GM18508 (cell line): ENCODE measurements at regions not wholly inside any gene's neighbourhood (a gene's known extent, or its start where the extent isn't known, plus 50 kb on each side); places are given as distances from the start of the nearest gene placed in this dataset.
A peak's percentile ranks its signal among the peaks of the same experiment; 100 is the strongest.

Experiments
- ATAC-seq: cut with Tn5 transposase; IDR thresholded peaks from one replicate; pipeline ENCODE4 v1.9.1; 2021; ENCODE audit warnings: moderate number of reproducible peaks; ENCODE audit not compliant: insufficient read depth, unreplicated experiment

DNA sequence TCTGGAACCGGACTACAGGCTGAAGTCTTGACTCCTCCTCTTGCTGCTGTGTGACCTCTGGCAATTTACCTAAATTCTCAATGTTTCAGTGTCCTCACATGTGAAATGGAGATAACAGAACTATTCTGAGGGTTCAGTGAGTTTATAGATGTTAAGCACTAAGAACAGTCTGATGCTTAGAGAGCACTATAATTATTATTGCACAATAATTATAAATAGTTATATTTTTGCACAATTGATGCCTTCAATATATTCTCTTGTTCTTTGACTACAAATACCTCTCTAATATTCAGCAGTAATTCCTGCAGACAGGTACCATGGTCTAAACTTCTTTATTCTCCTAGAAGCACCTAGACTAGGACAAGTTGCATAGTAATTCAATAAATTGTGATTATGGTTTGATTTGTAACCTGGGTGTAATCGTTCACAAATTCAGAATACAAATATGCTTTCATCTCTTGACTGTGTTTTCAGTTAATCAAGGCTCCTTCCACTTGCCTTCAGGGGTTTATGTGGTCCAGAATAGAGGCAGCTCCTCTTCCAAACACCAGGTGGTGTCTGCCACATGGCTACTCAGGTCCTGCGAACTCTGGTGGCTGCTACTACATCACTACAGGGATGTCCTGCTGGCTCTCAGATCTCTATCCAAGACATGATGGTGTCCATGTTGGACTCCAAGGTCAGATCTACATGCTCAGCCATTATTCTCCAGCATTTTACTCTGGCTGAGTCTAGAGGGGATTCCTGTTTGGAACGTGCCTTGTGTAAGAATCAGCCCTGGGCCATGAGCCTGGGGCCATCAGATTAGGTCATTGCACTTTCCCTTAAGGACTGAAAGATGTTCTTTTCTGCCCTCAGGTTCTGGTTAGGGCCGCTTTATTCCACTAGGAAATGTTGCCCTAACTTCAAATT, 103.4 kb downstream of the QRFPR start:
- peak; percentile 39 for ATAC-seq

DNA sequence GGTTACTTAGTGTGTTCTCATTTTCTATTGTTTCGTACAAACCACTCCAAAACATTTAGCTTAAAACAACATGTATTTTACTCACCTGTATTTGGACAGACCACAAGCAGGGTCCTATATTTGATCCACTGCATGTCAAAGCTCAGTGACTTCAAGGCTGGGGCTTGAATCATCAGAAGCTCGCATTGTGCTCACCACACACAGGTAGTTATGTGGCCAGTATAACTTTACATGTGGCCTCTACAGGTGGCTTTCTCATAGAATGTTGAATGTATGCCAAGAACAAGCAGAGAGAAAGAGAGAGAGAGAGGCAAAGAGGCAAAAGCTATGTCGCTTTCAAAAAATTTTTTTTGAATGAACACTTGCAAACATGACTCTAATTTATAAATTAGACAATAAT, 107.6 kb downstream of the QRFPR start:
- ATAC-seq = no peak

DNA sequence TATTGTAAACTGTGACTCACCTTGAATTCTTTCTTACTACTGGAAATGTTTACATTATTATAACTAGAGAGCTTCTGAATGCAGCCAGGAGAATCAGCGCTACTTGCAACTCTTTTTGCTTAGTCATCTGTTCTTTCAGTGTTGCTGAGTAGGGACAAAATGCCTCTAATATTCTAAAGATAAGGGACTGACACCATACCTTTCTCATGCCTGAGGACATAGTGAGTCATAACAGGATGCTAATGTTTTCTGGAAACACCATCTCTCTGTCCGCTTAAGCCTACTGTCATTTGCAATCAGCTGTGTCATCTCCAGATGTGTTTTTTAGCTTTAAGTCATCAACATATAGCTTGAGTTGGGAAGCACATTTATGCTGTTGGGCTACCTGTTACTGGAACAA, 108.3 kb downstream of the QRFPR start:
- peak; percentile 92 for ATAC-seq

DNA sequence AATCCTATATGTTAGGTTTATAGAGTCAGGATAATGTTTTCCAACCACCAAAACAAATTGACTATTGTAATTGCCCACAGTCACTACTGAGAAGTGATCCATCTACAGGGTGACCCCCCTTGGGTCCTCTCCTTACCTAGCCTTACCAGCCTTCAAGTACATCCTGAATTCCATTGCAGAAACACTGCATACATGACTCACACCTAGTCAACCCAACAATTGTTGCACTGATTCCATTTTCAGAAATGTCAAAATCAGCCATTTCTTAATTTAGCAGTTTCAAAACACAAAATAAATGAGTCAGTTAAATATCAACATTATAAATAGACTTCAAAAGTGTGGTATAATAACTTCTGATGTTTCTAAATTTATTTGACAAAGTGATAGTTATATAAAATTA, 106.3 kb upstream of the TNIP3 start:
- no peak for ATAC-seq

DNA sequence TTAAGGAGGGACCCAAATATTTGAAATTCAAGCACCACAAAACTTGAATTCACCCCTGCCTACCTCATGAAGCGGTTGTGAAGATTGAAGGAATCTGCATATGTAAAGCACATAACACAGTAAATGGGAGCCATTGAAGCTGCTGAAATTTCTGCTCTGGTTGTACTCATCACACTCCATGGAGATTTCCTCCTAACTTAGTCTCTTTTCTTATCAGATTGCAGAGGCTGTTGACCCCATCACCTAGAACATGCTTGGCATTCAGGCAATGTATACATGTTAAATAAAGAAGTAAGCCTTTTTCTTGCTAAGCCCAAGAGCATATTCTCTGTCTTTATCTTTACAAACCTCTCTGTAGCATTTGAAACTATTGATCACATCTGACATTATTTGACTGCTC, 104.9 kb upstream of the TNIP3 start:
- ATAC-seq = no peak

DNA sequence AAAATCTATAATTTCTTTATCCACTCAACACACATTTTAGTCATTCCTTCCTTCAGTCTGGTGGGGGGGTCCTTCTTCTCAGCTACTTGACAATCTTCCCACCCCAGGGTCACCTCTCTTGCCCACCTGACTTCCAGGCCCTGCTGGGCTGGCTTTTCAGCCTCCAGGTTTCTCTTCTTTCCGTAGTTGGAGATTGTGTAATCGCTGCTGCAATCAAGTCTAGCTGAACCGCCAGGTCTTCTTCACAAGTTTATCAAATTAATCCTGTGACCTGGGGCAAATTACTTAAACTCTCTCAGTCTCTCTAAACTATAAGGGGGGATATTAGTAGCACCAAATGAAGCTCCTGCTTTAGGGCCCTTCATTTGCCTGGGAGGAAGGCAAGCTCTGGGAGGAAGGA, 102.9 kb upstream of the TNIP3 start:
- no peak for ATAC-seq

DNA sequence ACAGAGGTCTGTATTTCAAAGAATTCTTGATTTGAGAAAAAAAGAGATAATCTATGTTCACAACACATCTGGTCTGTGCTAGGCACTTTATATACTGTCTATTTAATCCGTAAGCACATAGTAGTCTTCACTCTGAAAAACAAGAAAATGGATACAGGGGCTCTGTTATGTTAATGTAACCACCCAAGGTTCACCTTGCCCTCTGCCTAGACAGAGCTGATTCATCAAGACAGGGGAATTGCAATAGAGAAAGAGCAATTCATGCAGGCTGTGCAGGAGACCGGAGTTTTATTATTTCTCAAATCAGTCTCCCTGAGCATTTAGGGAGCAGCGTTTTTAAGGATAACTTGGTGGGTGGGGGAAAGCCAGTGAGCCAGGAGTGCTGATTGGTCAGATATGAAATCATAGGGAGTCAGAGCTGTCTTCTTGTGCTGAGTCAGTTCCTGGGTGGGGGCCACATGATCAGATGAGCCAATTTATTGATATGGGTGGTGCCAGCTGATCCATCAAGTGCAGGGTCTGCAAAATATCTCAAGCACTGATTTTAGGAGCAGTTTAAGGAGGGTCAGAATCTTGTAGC, 92.9 kb upstream of the TNIP3 start:
- no peak for ATAC-seq

DNA sequence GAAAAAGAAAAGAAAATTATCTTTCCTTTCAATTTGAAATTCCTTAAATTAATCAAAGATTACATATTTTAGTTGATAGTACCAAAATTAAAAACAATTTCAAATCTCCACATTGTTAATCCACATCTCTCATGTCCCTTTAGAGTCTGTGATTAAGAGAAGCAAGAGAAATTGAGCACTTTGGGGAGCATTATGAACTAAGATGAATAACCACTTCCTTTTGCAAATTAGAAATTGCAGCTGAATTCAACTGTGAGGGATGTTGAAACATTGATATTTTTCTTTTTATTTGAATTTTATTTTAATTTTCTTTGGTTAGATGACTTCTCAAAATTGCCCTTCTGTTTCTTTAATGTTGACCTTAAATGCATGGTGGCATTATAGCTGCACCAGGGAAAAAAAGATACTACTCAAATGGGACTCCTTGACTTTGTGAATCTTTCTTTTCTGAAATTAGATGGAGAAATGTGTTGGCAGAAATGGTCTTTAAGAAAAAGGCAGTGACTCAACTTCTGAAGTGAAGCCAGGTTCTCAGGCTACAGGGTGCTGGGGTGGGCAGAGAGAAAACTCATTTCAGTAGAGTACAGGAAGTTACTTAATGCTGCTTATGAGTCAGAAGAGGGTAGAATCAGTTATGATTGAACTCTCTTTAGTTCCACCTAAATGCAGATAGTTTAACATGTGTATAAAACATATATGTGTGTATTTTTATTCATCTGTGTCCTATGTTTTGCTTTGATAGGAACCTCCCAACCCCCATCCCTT, 92.0 kb upstream of the TNIP3 start:
- ATAC-seq = peak; percentile 99

DNA sequence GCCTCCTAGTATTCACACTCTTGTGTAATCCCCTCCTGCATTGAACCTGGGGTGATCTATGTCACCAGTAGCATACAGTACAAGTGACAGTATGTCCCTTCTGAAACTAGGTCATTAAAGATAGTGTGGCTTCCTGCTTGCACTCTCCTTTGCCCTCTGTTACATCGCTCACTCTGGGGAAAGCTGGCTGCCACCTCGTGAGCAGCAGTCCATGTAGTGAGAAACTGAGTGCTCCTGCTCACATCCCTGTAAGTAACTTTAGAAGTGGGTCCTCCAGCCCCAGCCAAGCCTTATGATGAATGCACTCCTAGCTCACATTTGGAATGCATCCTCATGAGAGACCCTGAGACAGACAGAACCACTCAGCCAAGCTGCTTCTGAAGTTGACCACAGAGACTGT, 89.8 kb upstream of the TNIP3 start:
- ATAC-seq = no peak

DNA sequence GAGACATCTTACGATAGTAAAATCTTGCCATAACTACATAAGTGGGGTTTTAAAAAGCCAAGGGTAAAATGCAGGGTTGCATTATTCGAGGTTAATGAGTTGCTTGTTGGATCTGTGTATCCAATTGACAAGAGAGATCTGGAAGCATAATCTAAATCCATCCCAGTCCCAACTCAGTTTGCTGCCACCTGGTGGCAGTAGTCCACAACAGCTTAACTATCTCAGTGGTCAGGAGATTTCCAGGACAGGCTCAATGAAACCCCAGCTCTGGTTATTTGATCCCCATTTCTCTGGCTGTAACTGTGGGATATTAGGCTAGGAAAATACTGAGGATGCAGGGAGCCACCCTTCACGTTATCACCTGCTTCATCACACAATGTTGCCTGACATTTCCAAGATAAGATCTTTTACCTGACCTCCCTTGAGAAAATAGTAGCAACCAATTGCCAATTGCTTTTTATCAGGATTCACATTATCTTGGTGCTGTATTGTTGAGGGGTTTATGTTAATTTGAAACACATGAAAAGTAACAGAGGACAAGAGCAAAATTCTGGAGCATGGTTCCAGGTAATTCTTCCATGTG, 88.2 kb upstream of the TNIP3 start:
- no peak for ATAC-seq

DNA sequence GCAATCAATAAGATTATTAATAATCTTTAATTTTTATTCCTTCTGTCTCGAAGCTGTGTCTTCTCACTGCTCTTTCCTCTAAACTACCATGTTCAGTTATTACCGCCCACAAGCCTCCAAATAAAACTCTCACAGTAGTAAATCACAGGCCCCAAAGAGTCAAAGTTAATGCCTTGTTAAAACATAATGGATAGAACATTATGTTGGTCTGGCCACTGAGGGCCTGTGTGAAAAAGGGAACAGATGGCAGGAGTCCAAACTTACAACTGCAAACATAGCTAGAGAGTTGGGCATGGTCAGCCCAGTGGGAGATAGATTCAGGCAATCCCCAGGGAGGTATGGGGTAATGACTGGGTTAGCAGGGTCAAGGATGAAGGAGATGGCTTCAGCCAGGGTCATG, 84.6 kb upstream of the TNIP3 start:
- ATAC-seq = no peak

DNA sequence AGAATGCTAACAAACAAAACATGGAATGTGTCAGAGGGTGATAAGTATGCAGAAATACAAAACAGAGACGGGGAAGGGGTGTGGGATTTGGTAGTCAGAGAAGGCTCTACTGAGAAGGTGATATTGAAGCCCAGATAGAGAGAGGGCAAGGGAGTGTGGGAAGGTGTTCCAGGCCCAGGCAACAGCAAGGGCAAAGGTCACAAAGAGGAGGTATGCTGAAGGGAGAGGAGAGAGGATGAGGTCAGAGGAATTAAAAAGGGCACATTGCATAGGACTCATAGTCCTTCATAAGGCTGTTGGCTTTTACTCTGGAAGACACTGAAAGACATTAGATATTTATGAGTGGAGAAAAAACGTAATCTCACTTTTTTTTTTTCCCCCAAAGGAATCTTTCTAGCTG, 82.6 kb upstream of the TNIP3 start:
- no peak for ATAC-seq

DNA sequence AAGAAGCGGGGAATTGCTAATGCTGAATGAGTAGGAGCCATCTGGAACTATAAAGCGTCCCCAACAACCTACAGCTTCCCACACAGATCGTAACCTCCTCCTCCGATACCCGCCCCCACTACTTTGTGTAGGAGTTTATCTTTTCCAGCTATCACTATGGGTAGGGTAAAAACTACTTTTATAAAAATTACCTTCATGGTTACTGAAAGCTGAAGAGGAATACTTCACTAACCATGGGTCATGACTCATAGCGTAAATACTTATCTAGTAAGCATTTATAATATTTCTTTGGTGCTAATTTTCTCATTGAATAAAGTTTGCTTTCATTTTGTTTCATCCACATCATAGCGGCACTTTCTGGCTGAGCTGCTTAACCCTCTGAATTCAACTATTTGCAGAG, 79.4 kb upstream of the TNIP3 start:
- peak; percentile 39 for ATAC-seq

DNA sequence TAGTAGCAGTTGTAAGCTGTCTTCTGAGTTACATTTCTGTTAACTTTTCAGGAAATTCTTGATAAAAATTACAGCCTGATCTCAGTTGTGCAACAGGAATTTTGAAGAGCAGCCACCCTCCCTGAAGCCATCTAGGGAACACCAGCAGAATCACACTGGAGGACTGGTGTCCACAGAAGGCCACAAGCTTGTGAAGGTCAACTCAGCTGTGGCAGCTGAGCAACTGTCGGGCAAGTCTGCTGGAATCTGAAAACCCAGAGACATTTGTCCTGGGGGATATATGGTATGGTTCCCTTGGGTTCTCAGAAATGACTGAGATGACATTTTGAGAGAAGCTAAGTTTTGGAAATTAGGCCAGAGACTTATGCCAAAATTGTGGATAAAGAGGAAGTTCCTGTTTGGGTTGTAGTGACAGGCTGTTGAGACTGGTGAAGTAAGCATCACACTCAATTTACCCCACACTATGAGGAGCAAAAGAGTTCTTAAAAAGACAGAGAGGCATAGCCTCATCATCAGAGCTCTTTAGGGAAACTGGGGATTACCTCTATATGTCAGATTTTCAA, 78.1 kb upstream of the TNIP3 start:
- no peak for ATAC-seq

DNA sequence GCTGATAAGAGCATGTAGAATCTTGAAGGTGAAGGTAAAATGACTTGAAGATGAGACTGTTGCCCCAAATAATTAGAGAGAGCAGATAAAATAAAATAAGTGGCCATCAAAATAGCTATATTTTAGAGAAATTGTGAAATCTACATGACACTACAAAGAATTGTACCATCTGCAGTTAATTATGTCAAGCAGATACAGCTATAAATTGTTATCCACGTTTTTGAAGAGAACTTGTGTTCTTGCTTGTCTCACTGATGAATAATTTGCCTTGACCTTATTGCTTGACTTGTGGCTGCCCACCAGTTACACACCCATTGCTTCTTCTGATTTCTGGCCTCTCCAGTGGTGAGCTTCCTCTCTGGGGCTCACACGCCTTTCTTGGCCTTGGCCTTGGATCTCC, 75.8 kb upstream of the TNIP3 start:
- no peak for ATAC-seq

DNA sequence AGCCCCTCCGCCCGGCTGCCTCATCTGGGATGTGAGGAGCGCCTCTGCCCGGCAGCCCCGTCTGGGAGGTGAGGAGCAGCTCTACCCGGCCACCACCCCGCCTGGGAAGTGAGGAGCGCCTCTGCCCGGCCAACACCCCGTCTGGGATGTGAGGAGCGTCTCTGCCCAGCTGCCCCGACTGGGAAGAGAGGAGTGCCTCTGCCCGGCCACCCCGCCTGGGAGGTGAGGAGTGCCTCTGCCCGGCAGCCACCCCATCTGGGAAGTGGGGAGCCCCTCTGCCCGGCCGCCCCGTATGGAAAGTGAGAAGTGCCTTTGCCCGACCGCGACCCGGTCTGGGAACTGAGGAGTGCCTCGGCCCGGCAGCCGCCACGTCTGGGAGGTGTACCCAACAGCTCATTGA, 74.3 kb upstream of the TNIP3 start:
- ATAC-seq = no peak

DNA sequence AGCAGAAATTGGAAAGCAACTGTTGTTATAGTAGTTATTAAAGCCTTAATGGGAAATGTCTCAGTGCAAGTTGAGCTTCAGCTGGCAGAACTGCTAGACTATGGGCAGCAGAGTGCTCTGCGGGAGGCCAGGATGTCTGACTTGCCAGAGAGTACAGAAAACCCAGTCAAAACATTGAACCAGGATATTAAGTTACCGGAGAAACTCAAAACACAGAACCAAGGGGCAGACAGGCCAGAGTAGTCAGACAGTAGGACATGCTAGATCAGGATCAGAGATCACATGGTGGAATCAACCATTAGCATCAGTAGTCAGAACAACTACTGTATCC, 72.9 kb upstream of the TNIP3 start:
- ATAC-seq = no peak

DNA sequence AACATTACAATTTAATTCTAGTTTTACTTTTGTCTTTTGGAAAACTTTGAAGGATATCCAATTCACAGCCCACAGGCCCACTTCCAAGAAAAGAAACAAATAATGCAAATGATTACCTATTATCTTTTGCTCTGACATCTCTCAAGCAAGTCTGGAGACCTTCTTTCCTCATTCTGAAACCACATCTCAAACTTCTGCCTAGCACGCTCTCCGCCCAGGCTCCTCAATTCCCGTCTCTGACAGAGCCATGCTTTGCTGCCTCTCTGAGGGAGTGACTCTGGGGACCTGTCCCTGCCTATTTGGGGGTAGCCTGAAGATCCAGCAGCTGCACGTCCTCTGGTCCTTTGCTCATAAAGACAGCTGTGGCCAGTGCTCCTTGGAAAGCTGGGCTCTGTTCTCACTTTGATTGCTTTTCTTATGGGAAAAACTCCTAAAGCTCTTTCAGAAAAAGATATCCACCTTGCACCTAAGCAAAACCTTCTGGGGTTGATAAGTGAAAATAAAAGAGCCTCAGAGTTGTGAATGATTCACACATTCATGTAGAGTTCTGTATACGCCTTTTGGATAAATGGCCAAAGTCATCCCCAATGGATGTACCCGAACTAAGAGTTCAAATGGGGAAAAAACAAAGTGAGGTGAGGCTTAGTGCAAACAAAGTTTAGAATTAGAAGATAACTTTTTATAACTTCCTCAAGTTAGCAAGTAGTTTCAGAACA, 72.4 kb upstream of the TNIP3 start:
- ATAC-seq = no peak

DNA sequence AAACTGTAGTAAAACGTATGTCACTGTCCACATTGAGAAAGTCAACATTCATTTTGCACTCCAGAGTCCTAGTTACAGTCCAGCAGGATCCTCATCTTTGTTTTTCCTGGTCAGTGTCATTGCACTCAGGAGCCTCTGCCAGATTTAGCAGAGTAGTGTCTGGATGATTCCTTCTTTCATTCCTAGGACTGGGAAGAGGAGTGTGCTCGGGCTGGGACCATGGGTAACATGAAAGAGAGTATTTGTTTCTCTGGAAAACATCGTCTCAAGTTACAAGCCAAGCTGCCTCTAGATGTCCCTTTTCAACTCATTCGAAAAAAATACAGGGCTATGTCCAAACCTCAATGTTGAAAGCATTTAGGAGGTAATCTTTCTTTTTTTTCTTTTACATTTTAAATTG, 69.9 kb upstream of the TNIP3 start:
- ATAC-seq = no peak

DNA sequence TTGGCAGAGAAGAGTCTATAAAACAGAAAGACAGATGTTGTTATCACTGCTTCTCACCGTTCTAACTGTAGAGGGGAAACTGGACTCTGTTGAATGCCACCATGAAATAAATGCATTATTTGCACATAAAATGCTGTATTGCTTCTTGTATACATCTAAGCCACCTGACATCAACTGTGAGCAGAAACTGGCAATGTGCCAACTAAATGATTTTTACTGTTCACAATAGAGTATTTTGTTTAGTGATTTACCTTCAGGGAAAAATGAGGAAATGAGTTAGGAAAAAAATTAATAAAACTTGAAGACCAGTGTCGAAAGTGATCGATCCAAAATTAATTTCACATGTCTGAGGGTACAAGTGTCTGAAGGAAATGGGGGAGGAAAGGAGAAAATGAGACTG, 65.9 kb upstream of the TNIP3 start:
- ATAC-seq = no peak
